ENCODE measurements at regions not wholly inside any gene's neighbourhood (a gene's known extent, or its start where the extent isn't known, plus 50 kb on each side); places are given as distances from the start of the nearest gene placed in this dataset.

- TF ChIP-seq CTCF (IDR thresholded peaks at IDR 0.05) (no peak), POLR2A (IDR thresholded peaks at IDR 0.05) (no peak)
Observed at GRCh38 chr15:70525551-70525950, 237.8 kb downstream of the UACA start.
